ENCODE measurements at regions not wholly inside any gene's neighbourhood (a gene's known extent, or its start where the extent isn't known, plus 50 kb on each side); places are given as distances from the start of the nearest gene placed in this dataset.

DNA sequence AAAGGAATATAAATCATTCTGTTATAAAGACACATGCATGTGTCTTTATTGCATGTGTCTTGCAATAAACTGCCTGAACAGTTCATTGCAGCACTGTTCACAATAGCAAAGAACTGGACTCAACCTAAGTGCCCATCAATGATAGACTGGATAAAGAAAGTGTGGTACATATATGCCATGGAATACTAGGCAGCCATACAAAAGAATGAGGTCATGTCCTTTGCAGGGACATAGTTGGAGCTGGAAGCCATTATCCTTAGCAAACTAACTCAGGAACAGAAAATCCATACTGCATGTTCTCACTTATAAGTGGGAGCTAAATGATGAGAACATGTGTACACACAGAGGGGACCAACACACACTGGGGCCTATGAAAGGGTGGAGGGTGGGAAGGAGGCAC is 63.7 kb upstream of the CHD1 start:
- TF ChIP-seq, protein P1, sequence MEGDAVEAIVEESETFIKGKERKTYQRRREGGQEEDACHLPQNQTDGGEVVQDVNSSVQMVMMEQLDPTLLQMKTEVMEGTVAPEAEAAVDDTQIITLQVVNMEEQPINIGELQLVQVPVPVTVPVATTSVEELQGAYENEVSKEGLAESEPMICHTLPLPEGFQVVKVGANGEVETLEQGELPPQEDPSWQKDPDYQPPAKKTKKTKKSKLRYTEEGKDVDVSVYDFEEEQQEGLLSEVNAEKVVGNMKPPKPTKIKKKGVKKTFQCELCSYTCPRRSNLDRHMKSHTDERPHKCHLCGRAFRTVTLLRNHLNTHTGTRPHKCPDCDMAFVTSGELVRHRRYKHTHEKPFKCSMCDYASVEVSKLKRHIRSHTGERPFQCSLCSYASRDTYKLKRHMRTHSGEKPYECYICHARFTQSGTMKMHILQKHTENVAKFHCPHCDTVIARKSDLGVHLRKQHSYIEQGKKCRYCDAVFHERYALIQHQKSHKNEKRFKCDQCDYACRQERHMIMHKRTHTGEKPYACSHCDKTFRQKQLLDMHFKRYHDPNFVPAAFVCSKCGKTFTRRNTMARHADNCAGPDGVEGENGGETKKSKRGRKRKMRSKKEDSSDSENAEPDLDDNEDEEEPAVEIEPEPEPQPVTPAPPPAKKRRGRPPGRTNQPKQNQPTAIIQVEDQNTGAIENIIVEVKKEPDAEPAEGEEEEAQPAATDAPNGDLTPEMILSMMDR (IDR thresholded peaks at IDR 0.05), result no peak
- H3K27ac ChIP-seq, result no peak overlapping the region
- no peak for DNase-seq (ENCODE audit: low spot score)
- H3K4me3 ChIP-seq, result no peak overlapping the region

DNA sequence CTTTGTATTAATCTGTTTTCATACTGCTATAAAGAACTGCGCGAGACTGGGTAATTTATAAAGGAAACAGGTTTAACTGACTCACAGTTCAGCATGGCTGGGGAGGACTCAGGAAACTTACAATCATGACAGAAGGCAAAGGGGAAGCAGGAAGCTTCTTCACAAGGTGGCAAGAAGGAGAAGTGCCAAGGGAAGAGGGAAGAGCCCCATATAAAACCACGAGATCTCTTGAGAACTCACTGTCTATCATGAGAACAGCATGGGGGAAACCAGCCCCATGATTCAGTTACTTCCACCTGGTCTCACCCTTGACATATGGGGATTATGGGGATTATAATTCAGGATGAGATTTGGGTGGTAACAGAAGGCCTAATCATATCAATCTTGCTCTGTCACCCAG is 60.9 kb upstream of the CHD1 start:
- no peak overlapping the region for H3K4me3 ChIP-seq
- H3K27ac ChIP-seq, result no peak overlapping the region
- TF ChIP-seq, protein P1 (IDR thresholded peaks at IDR 0.05), result no peak
- DNase-seq (ENCODE audit: low spot score), result no peak

DNA sequence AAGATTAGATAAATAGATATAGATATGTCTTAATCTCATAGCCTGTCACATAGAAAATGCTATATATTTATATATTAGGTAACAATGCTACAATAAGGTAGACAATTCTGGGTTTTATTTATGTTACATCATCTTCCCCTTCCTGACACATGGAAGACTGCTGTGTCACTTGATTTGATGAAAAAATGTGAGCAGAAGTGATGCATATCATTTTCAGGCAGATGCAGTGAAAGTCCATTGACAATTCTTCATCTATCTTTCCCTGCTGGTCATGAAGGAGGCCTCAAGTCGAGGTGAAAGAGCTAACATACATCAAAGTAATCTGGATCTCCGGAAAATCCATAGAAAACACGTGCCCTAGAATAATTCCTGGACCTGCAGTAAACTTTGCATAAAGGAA is 57.8 kb upstream of the CHD1 start:
- no peak for DNase-seq (ENCODE audit: low spot score)
- H3K4me3 ChIP-seq, result no peak overlapping the region
- H3K27ac ChIP-seq, result no peak overlapping the region
- TF ChIP-seq, protein P1 (IDR thresholded peaks at IDR 0.05), result no peak

DNA sequence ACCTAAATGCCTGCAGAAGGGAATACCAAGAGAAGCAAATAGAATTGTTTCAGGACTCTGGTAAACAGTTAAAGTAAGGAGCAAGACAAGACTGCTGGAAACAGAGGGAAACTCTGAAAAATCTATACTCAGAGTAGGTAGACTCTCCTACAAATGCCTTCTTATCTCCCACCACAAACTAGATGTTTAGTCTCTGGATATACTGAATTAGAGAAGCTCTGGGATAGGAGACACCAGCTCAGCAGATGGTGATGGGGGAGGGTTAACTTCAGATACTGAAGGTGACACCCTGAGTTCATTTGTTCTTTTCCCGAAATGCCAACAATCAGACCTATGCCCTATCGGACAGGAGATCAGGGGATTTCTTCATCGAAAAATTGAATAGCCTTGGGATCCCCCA is 54.1 kb upstream of the CHD1 start:
- DNase-seq (ENCODE audit: low spot score), result no peak
- TF ChIP-seq, protein P1 (IDR thresholded peaks at IDR 0.05), result no peak
- Histone ChIP-seq H3K27ac (no peak overlapping the region), H3K4me3 (no peak overlapping the region)
